Keratinocyte (primary cell): ENCODE measurements at regions not wholly inside any gene's neighbourhood (a gene's known extent, or its start where the extent isn't known, plus 50 kb on each side); places are given as distances from the start of the nearest gene placed in this dataset.

Experiments used
- DNase-seq: peaks from one replicate; pipeline ENCODE4 v3.0.0-alpha.2; 2011; ENCODE audit warnings: low read depth, missing footprints, low spot score
- FAIRE-seq: peaks from 2 replicates; lab custom pipeline; 2011; peaks lifted over from hg19 to GRCh38; lab: Jason Lieb, UNC
- H2AFZ ChIP-seq: 2 replicates; pipeline ENCODE4 v1.6.0; 2012; ENCODE audit warnings: low read length, control low read depth, inconsistent platforms; ENCODE audit not compliant: control insufficient read depth
- H3K27ac ChIP-seq: 2 replicates; pipeline ENCODE4 v1.5.1; 2011; ENCODE audit warnings: low read length; ENCODE audit not compliant: control insufficient read depth, insufficient read depth
- H3K27me3 ChIP-seq: 3 replicates; pipeline ENCODE4 v1.6.0; 2011; ENCODE audit warnings: low read length; ENCODE audit not compliant: control insufficient read depth, insufficient read depth; ENCODE audit errors: extremely low read depth
- H3K36me3 ChIP-seq, 2 experiments: 2 replicates in 1 of 2; 3 replicates in 1 of 2; pipeline ENCODE4 v1.5.1; 2011; ENCODE audit warnings: low read length in 2 of 2, mild to moderate bottlenecking in 1 of 2; ENCODE audit not compliant: control insufficient read depth in 2 of 2, insufficient read depth in 2 of 2; ENCODE audit errors: extremely low read depth in 1 of 2
- H3K4me1 ChIP-seq: 3 replicates; pipeline ENCODE4 v1.5.1; 2011; ENCODE audit warnings: low read length; ENCODE audit not compliant: control insufficient read depth, insufficient read depth; ENCODE audit errors: extremely low read depth
- H3K4me2 ChIP-seq: 3 replicates; pipeline ENCODE4 v1.6.0; 2011; ENCODE audit warnings: low read depth, low read length; ENCODE audit not compliant: control insufficient read depth, insufficient read depth; ENCODE audit errors: extremely low read depth
- H3K4me3 ChIP-seq, 3 experiments: fragments of 200-600 bp in 1 of 3; sonication (generic) in 1 of 3; 2 replicates in 2 of 3; 3 replicates in 1 of 3; pipeline ENCODE4 v1.5.1; 2011 to 2016; ENCODE audit warnings: low read length in 3 of 3, mild to moderate bottlenecking in 3 of 3, control low read depth in 2 of 3, inconsistent platforms in 1 of 3, low read depth in 1 of 3, mixed read lengths in 1 of 3, mixed run types in 1 of 3, moderate library complexity in 1 of 3; ENCODE audit not compliant: control insufficient read depth in 2 of 3, insufficient read depth in 2 of 3; ENCODE audit errors: extremely low read depth in 1 of 3
- H3K79me2 ChIP-seq: 2 replicates; pipeline ENCODE4 v1.6.0; 2012; ENCODE audit warnings: low read length; ENCODE audit not compliant: control insufficient read depth, insufficient read depth
- H3K9ac ChIP-seq: 3 replicates; pipeline ENCODE4 v1.6.0; 2011; ENCODE audit warnings: low read length; ENCODE audit not compliant: control insufficient read depth, insufficient read depth; ENCODE audit errors: extremely low read depth
- H3K9me1 ChIP-seq: 3 replicates; pipeline ENCODE4 v1.6.0; 2011; ENCODE audit warnings: low read length; ENCODE audit not compliant: control insufficient read depth, insufficient read depth; ENCODE audit errors: extremely low read depth
- H3K9me3 ChIP-seq: 2 replicates; pipeline ENCODE4 v1.5.1; 2012; ENCODE audit warnings: low read depth, low read length; ENCODE audit not compliant: control insufficient read depth
- H4K20me1 ChIP-seq: 3 replicates; pipeline ENCODE4 v1.6.0; 2011; ENCODE audit warnings: low read length; ENCODE audit not compliant: control insufficient read depth, insufficient read depth; ENCODE audit errors: extremely low read depth
- CTCF ChIP-seq, 3 experiments: IDR thresholded peaks in 1 of 3; conservative IDR thresholded peaks in 1 of 3; optimal IDR thresholded peaks in 1 of 3; 2 replicates in 2 of 3; 3 replicates in 1 of 3; pipeline versions ENCODE3 to v1.5.1; 2011; ENCODE audit warnings: low read length in 3 of 3, mild to moderate bottlenecking in 3 of 3, moderate library complexity in 2 of 3, control low read depth in 1 of 3, inconsistent platforms in 1 of 3; ENCODE audit not compliant: insufficient read depth in 2 of 3; ENCODE audit errors: extremely low read depth in 1 of 3
- EZH2 ChIP-seq: IDR thresholded peaks from one replicate; pipeline ENCODE4 v1.6.1; 2012; ENCODE audit warnings: inconsistent platforms, mild to moderate bottlenecking, low read length, moderate library complexity
- dilution Hi-C: fragments of 300-500 bp; cut with MboI; formaldehyde crosslinking; loops from one replicate; pipeline ENCODE4 v1.7.0; 2020; ENCODE audit warnings: low sequenced_read_pairs; ENCODE audit not compliant: extremely low pct_ligation_motif_present

- Histone ChIP-seq H3K4me1 (no peaks in the 10 kb centered on the region), H3K79me2 (no peaks in the 10 kb centered on the region), H3K9me3 (no peaks in the 10 kb centered on the region), H4K20me1 (no peaks in the 10 kb centered on the region), H3K27me3 (no peaks in the 10 kb centered on the region), H3K9me1 (no peaks in the 10 kb centered on the region), H2AFZ (no peak overlapping the region), H3K27ac (no peak overlapping the region), H3K4me2 (no peak overlapping the region), H3K9ac (no peak overlapping the region), H3K36me3 (no peaks in the 10 kb centered on the region), H3K4me3 (no peak overlapping the region)
- DNase-seq (no peak), FAIRE-seq (no peak)
- TF ChIP-seq EZH2: no peak
- no peak for TF ChIP-seq CTCF (optimal IDR thresholded peaks at IDR 0.05 in 1 of 3, IDR thresholded peaks at IDR 0.05 in 1 of 3, conservative IDR thresholded peaks at IDR 0.05 in 1 of 3; ENCODE audit: extremely low read depth in 1 of 3, insufficient read depth in 2 of 3, low read length in 3 of 3)
- dilution Hi-C loops: no loop called here
These were observed 60.2 kb upstream of the ZFP64 start for GRCh38 chr20:52251827-52252226.

GRCh38 chr20:52251136-52251700 lies 59.6 kb upstream of the ZFP64 start:
- Histone ChIP-seq H3K36me3 (no peaks in the 10 kb centered on the region), H3K4me1 (no peaks in the 10 kb centered on the region), H3K27me3 (no peaks in the 10 kb centered on the region), H3K4me2 (no peak overlapping the region), H2AFZ (no peak overlapping the region), H3K9me3 (no peaks in the 10 kb centered on the region), H4K20me1 (no peaks in the 10 kb centered on the region), H3K9ac (no peak overlapping the region), H3K79me2 (no peaks in the 10 kb centered on the region), H3K9me1 (no peaks in the 10 kb centered on the region), H3K4me3 (no peak overlapping the region), H3K27ac (no peak overlapping the region)
- dilution Hi-C loops: no loop called here
- FAIRE-seq (no peak), DNase-seq (no peak)
- TF ChIP-seq EZH2 (no peak), CTCF (optimal IDR thresholded peaks at IDR 0.05 in 1 of 3, IDR thresholded peaks at IDR 0.05 in 1 of 3, conservative IDR thresholded peaks at IDR 0.05 in 1 of 3; ENCODE audit: extremely low read depth in 1 of 3, insufficient read depth in 2 of 3, low read length in 3 of 3) (no peak)
